ENCODE measurements at regions not wholly inside any gene's neighbourhood (a gene's known extent, or its start where the extent isn't known, plus 50 kb on each side); places are given as distances from the start of the nearest gene placed in this dataset.
A peak's percentile ranks its signal among the peaks of the same experiment; 100 is the strongest.
"Not testable (repeated sequence)": the region's sequence is repeated elsewhere in the genome, so short reads cannot be mapped to it uniquely, and the experiment has no call there.

DNA sequence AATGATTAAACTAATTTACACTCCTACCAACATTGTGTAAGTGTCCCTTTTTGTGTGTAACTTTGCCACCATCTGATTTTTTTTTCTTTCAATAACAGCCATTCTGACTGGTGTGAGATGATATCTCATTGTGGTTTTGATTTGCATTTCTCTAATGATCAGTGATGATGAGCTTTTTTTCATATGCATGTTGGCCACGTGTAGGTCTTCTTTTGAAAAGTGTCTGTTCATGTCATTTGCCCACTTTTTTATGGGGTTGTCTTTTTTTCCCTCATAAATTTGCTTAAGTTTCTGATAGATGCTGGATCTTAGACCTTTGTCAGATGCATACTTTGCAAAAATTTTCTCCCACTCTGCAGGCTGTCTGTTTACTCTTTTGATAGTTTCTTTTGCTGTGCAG lies 102.5 kb upstream of the ZEB2 start:
- not testable (repeated sequence) for H3K4me3 ChIP-seq (ENCODE audit: low read length); H3K27ac ChIP-seq (ENCODE audit: low read depth, low read length); H3K4me1 ChIP-seq (ENCODE audit: control insufficient read depth, insufficient read depth, low read length); H3K9ac ChIP-seq (ENCODE audit: low read length); H3K36me3 ChIP-seq (ENCODE audit: control insufficient read depth, insufficient read depth, low read length); H3K27me3 ChIP-seq (ENCODE audit: control insufficient read depth, insufficient read depth, low read length)

- H3K27ac ChIP-seq (ENCODE audit: low read depth, low read length) = no peak overlapping the region
- H3K36me3 ChIP-seq (ENCODE audit: control insufficient read depth, insufficient read depth, low read length) = no peaks in the 10 kb centered on the region
- H3K4me1 ChIP-seq (ENCODE audit: control insufficient read depth, insufficient read depth, low read length) = no peaks in the 10 kb centered on the region
- H3K4me3 ChIP-seq (ENCODE audit: low read length) = no peak overlapping the region
- no peak overlapping the region for H3K9ac ChIP-seq (ENCODE audit: low read length)
- no peaks in the 10 kb centered on the region for H3K27me3 ChIP-seq (ENCODE audit: control insufficient read depth, insufficient read depth, low read length)
Observed at GRCh38 chr2:144621266-144621665, 101.3 kb upstream of the ZEB2 start.

DNA sequence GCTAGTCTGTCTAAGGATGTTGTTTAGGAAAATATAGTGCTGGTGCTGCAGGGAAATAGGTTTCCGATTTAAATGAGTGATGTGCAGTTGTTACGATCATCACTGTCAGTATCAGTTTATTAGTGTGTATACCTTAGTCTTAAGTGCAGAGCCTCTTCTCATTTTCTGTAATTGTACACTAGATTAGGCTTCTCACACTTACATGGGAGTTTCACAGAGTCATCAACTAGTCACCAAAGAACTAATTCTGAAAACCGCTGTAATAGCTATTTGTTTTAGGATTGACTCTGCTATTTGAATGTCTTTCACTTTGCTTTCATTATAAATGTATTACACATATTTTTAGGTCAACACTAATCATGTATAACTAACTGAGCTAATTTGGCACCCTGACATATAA lies 99.8 kb upstream of the ZEB2 start:
- no peaks in the 10 kb centered on the region for H3K27me3 ChIP-seq (ENCODE audit: control insufficient read depth, insufficient read depth, low read length)
- no peak overlapping the region for H3K27ac ChIP-seq (ENCODE audit: low read depth, low read length)
- no peak overlapping the region for H3K9ac ChIP-seq (ENCODE audit: low read length)
- no peak overlapping the region for H3K4me3 ChIP-seq (ENCODE audit: low read length)
- no peaks in the 10 kb centered on the region for H3K36me3 ChIP-seq (ENCODE audit: control insufficient read depth, insufficient read depth, low read length)
- H3K4me1 ChIP-seq (ENCODE audit: control insufficient read depth, insufficient read depth, low read length) = no peaks in the 10 kb centered on the region

GRCh38 chr2:144617171-144617570 lies 97.3 kb upstream of the ZEB2 start:
- H3K9ac ChIP-seq (ENCODE audit: low read length); H3K4me3 ChIP-seq (ENCODE audit: low read length); H3K27me3 ChIP-seq (ENCODE audit: control insufficient read depth, insufficient read depth, low read length): not testable (repeated sequence)

DNA sequence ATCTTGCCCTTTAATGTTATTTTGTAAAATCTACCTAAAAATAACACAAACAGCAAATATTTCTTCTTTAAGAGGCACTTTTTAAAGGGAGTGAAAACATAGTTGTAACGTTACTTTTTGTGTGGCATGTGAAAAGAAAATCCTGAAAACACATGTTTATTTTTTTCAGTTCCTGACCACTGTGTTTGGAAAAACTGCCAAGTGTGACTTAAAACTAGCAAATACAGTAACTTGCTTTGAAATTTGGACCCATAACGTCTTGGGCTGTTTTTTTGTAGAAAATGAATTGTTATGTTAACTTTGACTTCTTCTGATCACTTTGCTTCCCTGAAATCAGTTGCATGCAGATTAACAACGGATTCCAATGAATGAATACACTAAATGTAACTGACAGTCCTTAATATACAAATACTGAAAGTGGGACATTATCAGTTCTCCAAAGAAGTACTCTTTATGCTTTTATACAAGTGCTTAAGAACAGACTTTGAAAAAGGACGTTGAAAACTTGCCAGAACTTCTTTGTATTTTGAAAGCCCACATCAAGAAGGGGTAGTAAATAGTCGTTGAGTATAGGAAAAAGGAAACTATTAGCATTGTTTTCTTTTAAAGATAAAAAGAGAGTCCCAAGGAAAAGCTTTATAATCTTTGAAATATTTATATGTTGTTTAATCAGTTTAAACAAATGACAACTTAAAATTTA lies 96.1 kb upstream of the ZEB2 start:
- no peaks in the 10 kb centered on the region for H3K27me3 ChIP-seq (ENCODE audit: control insufficient read depth, insufficient read depth, low read length)

More at GRCh38 chr2:144617171-144617570, 97.3 kb upstream of the ZEB2 start:
- not testable (repeated sequence) for H3K36me3 ChIP-seq (ENCODE audit: control insufficient read depth, insufficient read depth, low read length); H3K27ac ChIP-seq (ENCODE audit: low read depth, low read length); H3K4me1 ChIP-seq (ENCODE audit: control insufficient read depth, insufficient read depth, low read length)

GRCh38 chr2:144607891-144608521 lies 88.1 kb upstream of the ZEB2 start:
- Histone ChIP-seq H3K27me3 (ENCODE audit: control insufficient read depth, insufficient read depth, low read length) (no peaks in the 10 kb centered on the region), H3K36me3 (ENCODE audit: control insufficient read depth, insufficient read depth, low read length) (no peaks in the 10 kb centered on the region), H3K4me1 (ENCODE audit: control insufficient read depth, insufficient read depth, low read length) (no peaks in the 10 kb centered on the region), H3K9ac (ENCODE audit: low read length) (no peak overlapping the region), H3K4me3 (ENCODE audit: low read length) (no peak overlapping the region), H3K27ac (ENCODE audit: low read depth, low read length) (no peak overlapping the region)

More for the DNA sequence above, 96.1 kb upstream of the ZEB2 start:
- H3K4me1 ChIP-seq (ENCODE audit: control insufficient read depth, insufficient read depth, low read length) = no peaks in the 10 kb centered on the region
- no peaks in the 10 kb centered on the region for H3K36me3 ChIP-seq (ENCODE audit: control insufficient read depth, insufficient read depth, low read length)
- no peak overlapping the region for H3K27ac ChIP-seq (ENCODE audit: low read depth, low read length)
- no peak overlapping the region for H3K4me3 ChIP-seq (ENCODE audit: low read length)
- H3K9ac ChIP-seq (ENCODE audit: low read length) = no peak overlapping the region

DNA sequence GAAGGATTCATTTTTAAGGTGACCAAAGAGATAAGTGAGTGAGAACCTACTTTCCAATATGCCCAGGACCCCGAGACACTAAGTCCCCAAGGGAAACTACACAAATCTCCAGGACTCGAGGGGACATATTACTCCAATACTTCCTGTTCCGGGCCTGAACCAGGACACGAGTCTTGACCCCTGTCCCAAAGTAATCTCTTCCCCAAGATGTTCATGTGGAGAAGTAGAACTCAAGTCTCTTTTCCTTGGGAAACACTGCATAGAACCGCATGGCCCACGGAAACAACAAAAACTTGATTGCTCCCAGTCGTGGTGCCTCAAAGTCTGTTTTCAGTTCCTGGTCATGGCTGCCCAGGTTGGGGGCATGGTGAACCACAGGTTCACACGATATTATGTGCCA lies 87.2 kb upstream of the ZEB2 start:
- H3K27ac ChIP-seq (ENCODE audit: low read depth, low read length) = peak overlapping the region; percentile 65

GRCh38 chr2:144606466-144607095 lies 86.7 kb upstream of the ZEB2 start:
- Histone ChIP-seq H3K36me3 (ENCODE audit: control insufficient read depth, insufficient read depth, low read length) (no peaks in the 10 kb centered on the region), H3K27me3 (ENCODE audit: control insufficient read depth, insufficient read depth, low read length) (no peaks in the 10 kb centered on the region), H3K27ac (ENCODE audit: low read depth, low read length) (peak overlapping the region; percentile 65), H3K4me1 (ENCODE audit: control insufficient read depth, insufficient read depth, low read length) (no peaks in the 10 kb centered on the region), H3K9ac (ENCODE audit: low read length) (no peak overlapping the region), H3K4me3 (ENCODE audit: low read length) (no peak overlapping the region)

More for the DNA sequence above, 87.2 kb upstream of the ZEB2 start:
- Histone ChIP-seq H3K4me3 (ENCODE audit: low read length) (no peak overlapping the region), H3K4me1 (ENCODE audit: control insufficient read depth, insufficient read depth, low read length) (no peaks in the 10 kb centered on the region), H3K27me3 (ENCODE audit: control insufficient read depth, insufficient read depth, low read length) (no peaks in the 10 kb centered on the region), H3K9ac (ENCODE audit: low read length) (no peak overlapping the region), H3K36me3 (ENCODE audit: control insufficient read depth, insufficient read depth, low read length) (no peaks in the 10 kb centered on the region)

DNA sequence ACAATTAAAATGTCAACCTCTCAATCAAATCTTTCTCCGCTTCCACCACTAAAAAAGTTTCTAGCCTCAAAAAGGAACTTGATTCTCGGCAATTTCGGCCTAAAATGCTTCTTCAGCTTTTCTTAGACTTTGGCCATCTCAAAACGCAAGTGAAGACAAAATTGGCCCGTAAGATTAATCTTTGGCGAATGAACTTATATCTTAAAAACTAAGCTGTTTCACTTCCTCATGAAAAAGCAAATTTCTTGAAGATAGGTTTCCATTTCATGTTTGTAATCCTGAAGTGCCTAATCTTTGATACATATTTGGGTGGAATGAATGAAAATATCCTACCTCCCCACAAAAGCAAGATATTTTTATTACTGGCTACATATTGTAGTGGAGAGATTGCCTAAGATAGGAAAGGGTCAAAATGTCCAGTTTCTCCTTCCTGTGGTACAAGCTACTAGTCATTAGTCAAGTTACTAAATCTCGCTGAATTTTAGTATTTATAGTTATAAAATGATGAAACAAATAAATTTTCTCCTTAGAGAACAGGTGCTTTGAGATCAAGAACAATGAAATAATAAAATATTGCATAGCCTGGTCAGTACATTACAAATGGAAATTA lies 85.4 kb upstream of the ZEB2 start:
- no peaks in the 10 kb centered on the region for H3K4me1 ChIP-seq (ENCODE audit: control insufficient read depth, insufficient read depth, low read length)
- no peak overlapping the region for H3K27ac ChIP-seq (ENCODE audit: low read depth, low read length)
- no peak overlapping the region for H3K4me3 ChIP-seq (ENCODE audit: low read length)
- no peak overlapping the region for H3K9ac ChIP-seq (ENCODE audit: low read length)
- no peaks in the 10 kb centered on the region for H3K36me3 ChIP-seq (ENCODE audit: control insufficient read depth, insufficient read depth, low read length)
- no peaks in the 10 kb centered on the region for H3K27me3 ChIP-seq (ENCODE audit: control insufficient read depth, insufficient read depth, low read length)

DNA sequence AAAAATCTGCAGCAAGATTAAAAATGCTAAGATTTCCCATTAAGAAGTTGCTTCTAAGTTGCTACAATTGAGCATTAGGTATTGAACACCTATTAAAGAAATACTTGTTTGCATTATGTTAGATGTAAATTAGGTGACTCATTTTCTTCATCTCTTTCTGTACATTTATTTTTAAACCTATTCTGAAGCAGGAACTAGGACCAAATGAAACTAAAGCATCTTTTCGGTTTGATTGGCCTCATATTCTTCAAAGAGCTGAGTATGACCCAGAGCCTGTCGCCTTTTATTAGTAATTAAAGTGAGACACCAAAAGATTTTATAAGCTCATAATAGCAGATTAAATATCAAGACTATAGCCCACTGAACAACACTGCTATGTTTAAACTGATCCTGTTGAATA lies 83.4 kb upstream of the ZEB2 start:
- Histone ChIP-seq H3K27me3 (ENCODE audit: control insufficient read depth, insufficient read depth, low read length) (no peaks in the 10 kb centered on the region), H3K36me3 (ENCODE audit: control insufficient read depth, insufficient read depth, low read length) (no peaks in the 10 kb centered on the region), H3K4me1 (ENCODE audit: control insufficient read depth, insufficient read depth, low read length) (no peaks in the 10 kb centered on the region), H3K9ac (ENCODE audit: low read length) (no peak overlapping the region), H3K27ac (ENCODE audit: low read depth, low read length) (no peak overlapping the region), H3K4me3 (ENCODE audit: low read length) (no peak overlapping the region)

DNA sequence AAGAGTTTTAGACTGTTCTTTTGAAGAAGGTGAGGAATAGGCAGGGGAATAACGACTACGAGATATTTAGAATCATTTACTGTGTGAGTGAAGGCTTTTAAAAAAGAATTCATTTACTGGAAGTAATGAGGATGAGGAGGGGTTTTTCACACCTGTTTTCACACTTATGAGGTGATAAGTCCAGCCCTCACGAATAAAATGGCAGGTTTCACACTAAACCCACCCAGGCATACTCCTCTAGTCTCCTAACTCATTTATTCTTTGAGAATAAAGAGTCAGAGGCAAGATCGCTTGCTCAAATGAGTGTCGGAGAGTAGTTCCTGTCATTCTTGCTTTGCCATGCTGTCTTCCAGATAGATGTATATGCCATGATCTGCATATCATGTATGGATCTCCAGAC lies 79.0 kb upstream of the ZEB2 start:
- Histone ChIP-seq H3K36me3 (ENCODE audit: control insufficient read depth, insufficient read depth, low read length) (no peaks in the 10 kb centered on the region), H3K4me1 (ENCODE audit: control insufficient read depth, insufficient read depth, low read length) (no peaks in the 10 kb centered on the region), H3K27me3 (ENCODE audit: control insufficient read depth, insufficient read depth, low read length) (no peaks in the 10 kb centered on the region), H3K4me3 (ENCODE audit: low read length) (no peak overlapping the region), H3K27ac (ENCODE audit: low read depth, low read length) (no peak overlapping the region), H3K9ac (ENCODE audit: low read length) (no peak overlapping the region)

GRCh38 chr2:144597894-144598593 lies 78.1 kb upstream of the ZEB2 start:
- no peaks in the 10 kb centered on the region for H3K27me3 ChIP-seq (ENCODE audit: control insufficient read depth, insufficient read depth, low read length)
- H3K27ac ChIP-seq (ENCODE audit: low read depth, low read length) = no peak overlapping the region
- no peak overlapping the region for H3K9ac ChIP-seq (ENCODE audit: low read length)
- no peaks in the 10 kb centered on the region for H3K4me1 ChIP-seq (ENCODE audit: control insufficient read depth, insufficient read depth, low read length)
- H3K4me3 ChIP-seq (ENCODE audit: low read length) = no peak overlapping the region
- H3K36me3 ChIP-seq (ENCODE audit: control insufficient read depth, insufficient read depth, low read length) = no peaks in the 10 kb centered on the region

All from rectal smooth muscle tissue (tissue), 1 donor.